GM21528 (cell line): ENCODE measurements at regions not wholly inside any gene's neighbourhood (a gene's known extent, or its start where the extent isn't known, plus 50 kb on each side); places are given as distances from the start of the nearest gene placed in this dataset.
"Not testable (repeated sequence)": the region's sequence is repeated elsewhere in the genome, so short reads cannot be mapped to it uniquely, and the experiment has no call there.

Source experiments
- ATAC-seq: cut with Tn5 transposase; IDR thresholded peaks from one replicate; pipeline ENCODE4 v1.9.1; 2021; ENCODE audit warnings: mild to moderate bottlenecking, moderate library complexity; ENCODE audit not compliant: unreplicated experiment, low FRiP score

DNA sequence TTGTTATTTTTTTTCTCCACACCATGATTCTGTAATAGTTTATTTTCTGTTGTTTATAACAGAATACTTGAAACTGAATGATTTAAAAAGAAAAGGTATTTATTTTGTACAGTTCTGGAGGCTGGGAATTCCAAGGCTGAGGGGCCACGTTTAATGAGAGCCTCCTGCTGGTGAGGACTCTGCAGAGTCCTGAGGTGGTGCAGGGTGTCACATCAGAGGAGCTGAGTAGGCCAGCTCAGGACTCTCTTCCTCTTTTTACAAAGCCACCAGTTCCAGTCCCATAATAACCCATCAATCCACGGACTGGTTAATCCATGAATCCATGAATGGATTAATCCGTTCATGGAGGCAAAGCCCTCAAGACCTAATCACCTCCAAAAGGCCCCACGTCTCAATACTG lies 71.6 kb downstream of the TFAP2A start:
- no peak for ATAC-seq

- no peak for ATAC-seq
Measured at GRCh38 chr6:10341605-10342004, 73.3 kb downstream of the TFAP2A start.

GRCh38 chr6:10338151-10338550 lies 76.7 kb downstream of the TFAP2A start:
- ATAC-seq, result no peak

DNA sequence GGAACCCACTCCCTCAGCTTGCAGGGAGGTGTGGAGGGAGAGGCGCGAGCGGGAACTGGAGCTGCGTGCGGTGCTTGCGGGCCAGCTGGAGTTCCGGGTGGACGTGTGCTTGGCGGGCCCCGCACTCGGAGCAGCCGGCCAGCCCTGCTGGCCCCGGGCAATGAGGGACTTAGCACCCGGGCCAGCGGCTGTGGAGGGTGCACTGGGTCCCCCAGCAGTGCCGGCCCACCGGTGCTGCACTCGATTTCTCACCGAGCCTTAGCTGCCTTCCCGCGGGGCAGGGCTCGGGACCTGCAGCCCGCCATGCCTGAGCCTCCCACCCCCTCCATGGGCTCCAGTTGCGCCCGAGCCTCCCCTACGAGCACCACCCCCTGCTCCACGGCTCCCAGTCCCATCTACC lies 77.5 kb downstream of the TFAP2A start:
- ATAC-seq, result not testable (repeated sequence)

- ATAC-seq, result no peak
Measured at GRCh38 chr6:10332111-10332510, 82.8 kb downstream of the TFAP2A start.

DNA sequence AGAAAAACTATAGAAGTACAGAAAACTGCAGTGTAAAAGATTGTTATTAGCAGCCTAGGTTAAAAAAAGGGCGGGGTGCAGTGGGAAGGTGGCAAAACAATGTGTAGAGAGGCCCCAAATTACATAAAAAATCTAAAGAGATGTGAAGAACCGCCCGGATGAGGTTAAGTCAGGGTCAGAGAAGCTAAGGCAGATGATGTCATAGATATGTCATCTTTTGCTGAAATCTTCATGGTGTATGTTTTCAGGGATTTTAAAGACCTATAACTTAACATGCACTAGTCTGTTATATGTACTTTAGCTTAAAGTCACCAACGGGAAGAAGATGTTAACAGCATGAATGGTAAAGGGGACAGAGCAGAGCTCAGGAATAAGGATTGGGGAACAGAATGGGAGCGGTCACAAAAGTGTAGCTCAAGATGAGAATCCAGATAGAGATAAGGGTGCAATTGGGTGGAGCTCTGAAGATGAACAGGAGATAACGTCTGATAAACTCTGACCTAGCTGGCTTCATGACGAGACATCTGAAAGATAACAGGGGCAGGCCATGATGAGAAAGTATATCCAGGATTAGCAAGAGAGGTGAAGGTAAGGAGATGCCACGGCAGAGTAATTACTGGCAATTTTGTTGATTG lies 83.4 kb downstream of the TFAP2A start:
- no peak for ATAC-seq

GRCh38 chr6:10330515-10330914 lies 84.4 kb downstream of the TFAP2A start:
- ATAC-seq, result no peak

- ATAC-seq, result no peak
Measured at GRCh38 chr6:10323018-10323417, 91.9 kb downstream of the TFAP2A start.

GRCh38 chr6:10320291-10320690 lies 94.6 kb downstream of the TFAP2A start:
- ATAC-seq, result no peak

- ATAC-seq, result no peak
Measured at GRCh38 chr6:10316373-10316721, 98.5 kb downstream of the TFAP2A start.

- no peak for ATAC-seq
Measured at GRCh38 chr6:10315658-10316372, 99.1 kb downstream of the TFAP2A start.

- ATAC-seq, result no peak
Measured at GRCh38 chr6:10315034-10315433, 99.8 kb downstream of the TFAP2A start.

- no peak for ATAC-seq
Measured at GRCh38 chr6:10314163-10314955, 100.5 kb downstream of the TFAP2A start.

- ATAC-seq, result no peak
Measured at GRCh38 chr6:10313799-10314162, 101.1 kb downstream of the TFAP2A start.

DNA sequence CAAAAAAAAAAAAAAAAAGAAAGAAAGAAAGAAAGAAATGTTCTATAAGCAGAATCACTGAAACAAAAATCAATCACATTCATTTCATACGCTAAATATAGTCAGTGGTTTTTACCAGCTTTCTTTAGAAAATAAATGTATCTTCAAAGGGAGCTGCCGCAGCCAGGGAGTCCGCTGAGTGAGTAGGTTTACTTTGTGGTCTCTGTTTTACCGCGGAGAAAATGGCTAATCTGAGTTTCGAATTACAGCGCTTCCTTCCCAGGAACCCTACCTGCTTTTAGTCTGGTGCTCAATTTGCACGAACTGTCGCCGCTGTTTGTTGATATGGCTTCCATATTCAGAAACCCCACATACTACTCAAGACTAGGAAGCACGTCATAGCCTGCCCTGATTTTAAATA lies 102.4 kb downstream of the TFAP2A start:
- no peak for ATAC-seq

- not testable (repeated sequence) for ATAC-seq
Measured at GRCh38 chr6:10311546-10312405, 103.1 kb downstream of the TFAP2A start.

GRCh38 chr6:10310826-10311225 lies 104.0 kb downstream of the TFAP2A start:
- no peak for ATAC-seq

DNA sequence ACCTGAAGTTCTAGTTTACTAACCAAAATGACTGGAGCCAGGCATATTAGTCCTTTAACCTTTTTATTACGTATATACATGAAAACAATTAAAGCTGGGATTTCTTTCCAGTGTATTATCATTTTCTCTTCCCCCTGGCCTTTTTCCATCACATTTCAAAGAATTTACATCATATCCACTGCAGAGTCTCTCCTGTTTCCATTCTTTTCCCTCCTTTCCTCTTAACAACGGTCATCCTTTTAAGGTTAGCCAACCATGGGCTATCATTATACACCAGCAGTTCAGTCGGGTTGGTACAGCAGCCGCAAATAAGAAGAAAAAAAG lies 104.6 kb downstream of the TFAP2A start:
- no peak for ATAC-seq

DNA sequence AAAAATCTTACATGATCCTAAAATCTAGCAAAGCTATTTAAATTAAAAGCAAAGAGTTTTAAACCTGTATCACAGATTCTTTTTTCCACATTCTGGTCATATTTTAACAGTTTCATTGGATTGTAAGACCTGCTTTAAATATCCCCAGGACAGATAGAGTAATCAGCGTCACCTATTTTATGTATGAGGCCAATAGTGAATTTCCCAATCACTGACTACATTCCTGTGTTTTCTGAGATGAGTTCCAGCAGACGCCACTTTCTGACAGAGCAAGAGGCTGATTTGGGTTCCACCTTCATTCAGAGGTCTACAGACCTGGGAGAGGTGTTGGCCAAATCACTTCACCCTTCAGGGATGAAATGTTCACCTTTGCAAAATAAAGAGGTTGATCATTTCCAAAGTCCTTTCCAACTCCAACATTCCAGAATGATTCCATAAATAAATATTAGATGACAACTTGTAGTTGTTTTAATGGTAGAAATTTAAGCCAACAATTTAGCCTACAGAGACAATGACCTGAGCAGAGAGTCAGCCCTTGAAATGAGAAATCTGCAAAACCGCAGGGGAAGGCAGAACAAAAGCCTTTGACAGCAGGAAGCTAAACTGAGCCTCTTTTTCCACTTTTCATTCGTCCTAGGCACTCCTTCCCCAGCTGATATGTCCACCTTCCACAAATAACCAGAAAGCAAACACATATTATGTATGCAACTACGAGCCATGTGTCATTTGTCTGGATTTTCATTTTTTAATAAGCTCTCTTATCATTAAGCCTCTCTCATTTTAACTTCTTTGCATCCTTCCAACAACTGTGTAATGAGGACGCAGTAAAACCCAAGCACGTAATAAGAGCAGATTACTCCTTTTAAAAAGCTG lies 105.2 kb downstream of the TFAP2A start:
- ATAC-seq, result no peak

GRCh38 chr6:10307476-10307875 lies 107.4 kb downstream of the TFAP2A start:
- ATAC-seq, result no peak
